ENCODE measurements at regions not wholly inside any gene's neighbourhood (a gene's known extent, or its start where the extent isn't known, plus 50 kb on each side); places are given as distances from the start of the nearest gene placed in this dataset.

DNA sequence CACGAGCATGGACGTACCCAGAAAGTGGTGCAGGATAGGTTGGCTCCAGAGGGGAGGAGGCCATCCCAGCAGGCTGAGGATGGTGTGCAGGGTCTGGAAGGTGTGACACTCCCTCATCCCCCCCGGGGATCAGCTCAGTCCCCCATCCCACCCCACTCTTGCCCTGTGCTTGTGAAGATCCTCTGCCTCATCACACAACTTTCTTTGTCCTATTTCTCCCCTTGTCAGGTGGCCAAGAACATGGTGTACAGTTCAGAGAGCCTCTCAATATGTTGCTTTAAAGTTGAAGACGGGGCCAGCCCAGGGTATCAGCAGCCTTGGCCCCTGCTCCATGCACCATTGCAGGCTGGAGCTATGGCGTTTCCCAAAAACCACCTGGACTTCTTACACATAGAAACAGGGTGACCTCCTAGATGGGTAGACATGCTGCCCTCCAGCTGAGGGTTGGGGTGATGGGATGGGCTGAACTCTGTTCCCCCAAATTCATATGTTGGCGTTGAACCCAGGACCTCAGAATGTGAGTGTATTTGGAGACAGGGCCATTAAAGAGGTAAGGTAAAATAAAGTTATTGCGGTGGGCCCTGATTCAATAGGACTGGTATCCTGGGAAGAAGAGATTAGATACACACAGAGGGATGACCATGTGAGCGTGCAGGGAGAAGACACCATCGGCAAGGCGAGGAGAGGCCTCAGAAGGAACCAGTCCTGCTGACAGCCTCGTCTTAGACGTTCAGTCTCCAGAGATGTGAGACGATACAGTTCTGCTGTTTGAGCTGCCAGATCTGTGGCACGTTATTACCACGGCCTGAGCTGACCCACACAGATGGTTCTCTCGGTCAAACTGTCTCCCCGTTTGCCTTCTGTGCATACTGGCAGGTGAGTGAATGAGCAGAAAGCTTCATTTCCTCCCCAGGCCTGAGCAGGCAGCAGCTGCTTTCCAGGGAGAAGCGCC lies 272.5 kb downstream of the GADD45G start:
- no peak overlapping the region for H3K9ac ChIP-seq (ENCODE audit: low read depth, low read length, poor library complexity)
- no peak overlapping the region for H3K14ac ChIP-seq (ENCODE audit: low read length)
- no peak overlapping the region for H3K4me3 ChIP-seq (ENCODE audit: low read length in 2 of 2)
- no peak overlapping the region for H2BK15ac ChIP-seq (ENCODE audit: low read length)
- no CpG with 5 or more reads among the region's 18 CpGs for WGBS, 2 donors (ENCODE audit: extremely low coverage in 2 of 2, insufficient read length in 2 of 2, insufficient replicate concordance in 1 of 2)
- no peak for DNase-seq (ENCODE audit: low spot score)
- no peak overlapping the region for H3K4me2 ChIP-seq (ENCODE audit: insufficient read depth, low read length, poor library complexity, severe bottlenecking)
- no peak overlapping the region for H3K18ac ChIP-seq (ENCODE audit: low read length)
- H2AK5ac ChIP-seq (ENCODE audit: low read depth, low read length) = peak overlapping the region; percentile 2
- peaks cover 0 to 8% of the 10 kb centered on the region in 2 donors for H3K9me3 ChIP-seq (replicated peaks in 1 of 2; ENCODE audit: control insufficient read depth in 2 of 2, insufficient read depth in 1 of 2, low read depth in 1 of 2, low read length in 2 of 2)
- no peak overlapping the region for H3K4ac ChIP-seq (ENCODE audit: low read length)
- peaks cover 0 to 4% of the 10 kb centered on the region in 2 donors for H3K4me1 ChIP-seq (ENCODE audit: control insufficient read depth in 2 of 2, insufficient read depth in 1 of 2, low read depth in 1 of 2, low read length in 2 of 2)
- H3K27ac ChIP-seq (replicated peaks; ENCODE audit: low read length) = no peak overlapping the region
- no peak overlapping the region for H2BK5ac ChIP-seq (ENCODE audit: low read length)
- no peak overlapping the region for H2AFZ ChIP-seq (ENCODE audit: low read length)
- H4K8ac ChIP-seq (ENCODE audit: low read depth, low read length) = no peak overlapping the region
- peaks cover 0 to 2% of the 10 kb centered on the region in 2 donors for H3K36me3 ChIP-seq (replicated peaks in 1 of 2; ENCODE audit: control insufficient read depth in 2 of 2, insufficient read depth in 2 of 2, low read length in 2 of 2)
- no peak overlapping the region for H2BK12ac ChIP-seq (ENCODE audit: low read length)
- H2BK120ac ChIP-seq (ENCODE audit: low read depth, low read length) = no peak overlapping the region
- peaks cover 0 to 3% (median 0%) of the 10 kb centered on the region in 3 experiments for H3K27me3 ChIP-seq (ENCODE audit: control insufficient read depth in 3 of 3, insufficient read depth in 3 of 3, low read depth in 1 of 3, low read length in 3 of 3)
- H3K23ac ChIP-seq (ENCODE audit: low read depth, low read length, poor library complexity) = no peak overlapping the region
- no peak overlapping the region for H4K91ac ChIP-seq (ENCODE audit: low read depth, low read length, poor library complexity)
- no peaks in the 10 kb centered on the region for H3K79me1 ChIP-seq (ENCODE audit: low read depth, low read length)

DNA sequence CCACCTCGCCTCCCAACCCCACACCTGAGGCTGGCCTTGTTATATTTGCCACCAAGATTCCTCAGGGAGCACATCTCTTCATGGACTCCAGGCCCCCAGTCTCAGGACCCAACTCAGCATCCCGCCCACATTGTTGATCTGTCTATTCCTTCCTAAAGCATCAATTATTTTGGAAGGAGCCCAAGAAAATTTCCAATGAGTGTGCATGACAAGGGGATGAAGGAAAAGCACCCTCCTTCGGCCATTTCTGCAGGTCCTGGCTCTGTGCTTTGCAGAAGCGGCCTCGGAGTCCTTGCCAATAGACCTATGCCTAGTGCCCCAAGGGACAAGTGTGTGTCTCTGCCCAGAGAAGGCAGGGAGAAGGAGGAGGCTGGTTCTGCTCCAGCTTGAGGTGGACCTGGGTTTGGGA lies 273.2 kb downstream of the GADD45G start:
- Histone ChIP-seq H3K27me3 (ENCODE audit: control insufficient read depth in 3 of 3, insufficient read depth in 3 of 3, low read depth in 1 of 3, low read length in 3 of 3) (peaks cover 0 to 4% (median 0%) of the 10 kb centered on the region in 3 experiments), H2BK5ac (ENCODE audit: low read length) (no peak overlapping the region), H3K18ac (ENCODE audit: low read length) (no peak overlapping the region), H2BK120ac (ENCODE audit: low read depth, low read length) (no peak overlapping the region), H3K36me3 (replicated peaks in 1 of 2; ENCODE audit: control insufficient read depth in 2 of 2, insufficient read depth in 2 of 2, low read length in 2 of 2) (peaks cover 0 to 2% of the 10 kb centered on the region in 2 donors), H2BK12ac (ENCODE audit: low read length) (no peak overlapping the region), H3K4me1 (ENCODE audit: control insufficient read depth in 2 of 2, insufficient read depth in 1 of 2, low read depth in 1 of 2, low read length in 2 of 2) (peaks cover 0 to 4% of the 10 kb centered on the region in 2 donors), H3K4ac (ENCODE audit: low read length) (no peak overlapping the region), H3K4me3 (ENCODE audit: low read length in 2 of 2) (no peak overlapping the region), H4K91ac (ENCODE audit: low read depth, low read length, poor library complexity) (no peak overlapping the region), H2AK5ac (ENCODE audit: low read depth, low read length) (no peak overlapping the region), H3K23ac (ENCODE audit: low read depth, low read length, poor library complexity) (no peak overlapping the region), H3K9ac (ENCODE audit: low read depth, low read length, poor library complexity) (no peak overlapping the region), H2BK15ac (ENCODE audit: low read length) (no peak overlapping the region), H3K9me3 (replicated peaks in 1 of 2; ENCODE audit: control insufficient read depth in 2 of 2, insufficient read depth in 1 of 2, low read depth in 1 of 2, low read length in 2 of 2) (peaks cover 0 to 14% of the 10 kb centered on the region in 2 donors), H3K27ac (replicated peaks; ENCODE audit: low read length) (no peak overlapping the region), H3K14ac (ENCODE audit: low read length) (no peak overlapping the region), H3K4me2 (ENCODE audit: insufficient read depth, low read length, poor library complexity, severe bottlenecking) (no peak overlapping the region), H4K8ac (ENCODE audit: low read depth, low read length) (no peak overlapping the region), H3K79me1 (ENCODE audit: low read depth, low read length) (no peaks in the 10 kb centered on the region), H2AFZ (ENCODE audit: low read length) (no peak overlapping the region)
- whole genome bisulfite sequencing, 2 donors (ENCODE audit: extremely low coverage in 2 of 2, insufficient read length in 2 of 2, insufficient replicate concordance in 1 of 2) = no CpG with 5 or more reads among the region's 5 CpGs
- no peak for DNase-seq (ENCODE audit: low spot score)

DNA sequence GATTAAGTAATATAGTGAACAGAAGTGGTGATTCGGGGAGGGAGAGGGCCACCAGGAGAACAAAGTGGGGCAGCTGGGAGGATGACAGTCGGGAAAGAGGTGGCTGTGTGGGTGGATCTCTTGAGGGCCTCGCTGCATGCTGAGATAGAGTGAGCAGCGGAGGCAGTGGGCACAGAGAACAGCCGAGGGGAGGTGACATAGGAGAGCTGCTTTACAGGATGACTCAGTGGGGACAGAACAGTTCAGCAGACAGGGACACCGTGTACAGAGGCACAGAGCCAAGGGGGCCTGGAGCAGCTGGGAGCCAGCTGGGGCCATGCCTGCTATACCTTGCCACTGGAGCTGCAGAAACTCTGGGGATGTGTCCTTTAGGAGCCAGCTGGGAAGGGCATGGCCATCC lies 273.9 kb downstream of the GADD45G start:
- no peak for DNase-seq (ENCODE audit: low spot score)
- Histone ChIP-seq H3K27ac (replicated peaks; ENCODE audit: low read length) (no peak overlapping the region), H4K8ac (ENCODE audit: low read depth, low read length) (no peak overlapping the region), H3K79me1 (ENCODE audit: low read depth, low read length) (no peaks in the 10 kb centered on the region), H3K23ac (ENCODE audit: low read depth, low read length, poor library complexity) (no peak overlapping the region), H3K9me3 (replicated peaks in 1 of 2; ENCODE audit: control insufficient read depth in 2 of 2, insufficient read depth in 1 of 2, low read depth in 1 of 2, low read length in 2 of 2) (peaks cover 0 to 14% of the 10 kb centered on the region in 2 donors), H2BK5ac (ENCODE audit: low read length) (no peak overlapping the region), H3K4me2 (ENCODE audit: insufficient read depth, low read length, poor library complexity, severe bottlenecking) (no peak overlapping the region), H3K27me3 (ENCODE audit: control insufficient read depth in 3 of 3, insufficient read depth in 3 of 3, low read depth in 1 of 3, low read length in 3 of 3) (peaks cover 0 to 4% (median 0%) of the 10 kb centered on the region in 3 experiments), H2BK120ac (ENCODE audit: low read depth, low read length) (no peak overlapping the region), H3K9ac (ENCODE audit: low read depth, low read length, poor library complexity) (no peak overlapping the region), H3K18ac (ENCODE audit: low read length) (no peak overlapping the region), H2BK12ac (ENCODE audit: low read length) (no peak overlapping the region), H4K91ac (ENCODE audit: low read depth, low read length, poor library complexity) (no peak overlapping the region), H3K4me3 (ENCODE audit: low read length in 2 of 2) (no peak overlapping the region), H2AFZ (ENCODE audit: low read length) (no peak overlapping the region), H3K14ac (ENCODE audit: low read length) (no peak overlapping the region), H2AK5ac (ENCODE audit: low read depth, low read length) (no peak overlapping the region), H3K4me1 (ENCODE audit: control insufficient read depth in 2 of 2, insufficient read depth in 1 of 2, low read depth in 1 of 2, low read length in 2 of 2) (peaks cover 0 to 4% of the 10 kb centered on the region in 2 donors), H3K36me3 (replicated peaks in 1 of 2; ENCODE audit: control insufficient read depth in 2 of 2, insufficient read depth in 2 of 2, low read length in 2 of 2) (peaks cover 0 to 2% of the 10 kb centered on the region in 2 donors), H3K4ac (ENCODE audit: low read length) (no peak overlapping the region), H2BK15ac (ENCODE audit: low read length) (peak overlapping the region; percentile 15)
- WGBS, 2 donors (ENCODE audit: extremely low coverage in 2 of 2, insufficient read length in 2 of 2, insufficient replicate concordance in 1 of 2) = no CpG with 5 or more reads among the region's 6 CpGs

GRCh38 chr9:89879276-89879675 lies 274.5 kb downstream of the GADD45G start:
- Histone ChIP-seq H2BK5ac (ENCODE audit: low read length) (no peak overlapping the region), H3K4me3 (ENCODE audit: low read length in 2 of 2) (no peak overlapping the region), H3K4ac (ENCODE audit: low read length) (no peak overlapping the region), H3K14ac (ENCODE audit: low read length) (no peak overlapping the region), H3K79me1 (ENCODE audit: low read depth, low read length) (no peaks in the 10 kb centered on the region), H3K4me1 (ENCODE audit: control insufficient read depth in 2 of 2, insufficient read depth in 1 of 2, low read depth in 1 of 2, low read length in 2 of 2) (peaks cover 0 to 4% of the 10 kb centered on the region in 2 donors), H4K8ac (ENCODE audit: low read depth, low read length) (no peak overlapping the region), H3K18ac (ENCODE audit: low read length) (no peak overlapping the region), H2AK5ac (ENCODE audit: low read depth, low read length) (no peak overlapping the region), H2BK120ac (ENCODE audit: low read depth, low read length) (no peak overlapping the region), H3K4me2 (ENCODE audit: insufficient read depth, low read length, poor library complexity, severe bottlenecking) (no peak overlapping the region), H3K9ac (ENCODE audit: low read depth, low read length, poor library complexity) (no peak overlapping the region), H4K91ac (ENCODE audit: low read depth, low read length, poor library complexity) (no peak overlapping the region), H3K27me3 (ENCODE audit: control insufficient read depth in 3 of 3, insufficient read depth in 3 of 3, low read depth in 1 of 3, low read length in 3 of 3) (peaks cover 0 to 4% (median 0%) of the 10 kb centered on the region in 3 experiments), H3K36me3 (replicated peaks in 1 of 2; ENCODE audit: control insufficient read depth in 2 of 2, insufficient read depth in 2 of 2, low read length in 2 of 2) (peaks cover 0 to 2% of the 10 kb centered on the region in 2 donors), H3K9me3 (replicated peaks in 1 of 2; ENCODE audit: control insufficient read depth in 2 of 2, insufficient read depth in 1 of 2, low read depth in 1 of 2, low read length in 2 of 2) (peaks cover 0 to 14% of the 10 kb centered on the region in 2 donors), H3K27ac (replicated peaks; ENCODE audit: low read length) (no peak overlapping the region), H2BK15ac (ENCODE audit: low read length) (no peak overlapping the region), H2BK12ac (ENCODE audit: low read length) (no peak overlapping the region), H2AFZ (ENCODE audit: low read length) (no peak overlapping the region), H3K23ac (ENCODE audit: low read depth, low read length, poor library complexity) (no peak overlapping the region)
- WGBS, 2 donors (ENCODE audit: extremely low coverage in 2 of 2, insufficient read length in 2 of 2, insufficient replicate concordance in 1 of 2) = no CpG with 5 or more reads among the region's 6 CpGs
- no peak for DNase-seq (ENCODE audit: low spot score)

All from neuronal stem cell (in vitro differentiated cells).